ENCODE measurements at regions not wholly inside any gene's neighbourhood (a gene's known extent, or its start where the extent isn't known, plus 50 kb on each side); places are given as distances from the start of the nearest gene placed in this dataset.
"Not testable (repeated sequence)": the region's sequence is repeated elsewhere in the genome, so short reads cannot be mapped to it uniquely, and the experiment has no call there.

DNA sequence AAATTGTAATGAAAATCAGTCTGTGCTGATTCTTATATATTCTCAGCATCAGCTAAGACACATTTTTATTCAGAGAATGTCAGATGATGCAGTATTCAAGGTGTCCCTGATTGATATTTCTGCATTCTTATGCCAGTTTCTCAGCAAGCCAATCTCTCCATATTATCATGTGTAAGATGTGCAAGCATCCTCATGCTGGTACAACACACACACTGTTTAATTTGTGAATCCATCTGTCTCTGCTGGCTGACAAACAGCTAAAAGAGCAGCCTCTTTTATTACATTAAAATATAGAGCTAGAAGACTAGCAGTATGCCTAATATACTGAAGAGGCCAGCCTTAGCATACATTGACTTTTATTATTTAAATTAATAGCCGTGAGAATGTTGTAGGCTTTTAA is 502.9 kb upstream of the GNPDA2 start:
- Histone ChIP-seq H4K8ac (ENCODE audit: low read depth, low read length) (no peak overlapping the region), H3K4me1 (ENCODE audit: control insufficient read depth in 1 of 2, insufficient read depth in 2 of 2, low read length in 2 of 2) (no peaks in the 10 kb centered on the region), H3K27ac (ENCODE audit: low read depth, low read length) (no peak overlapping the region), H3K4me3 (ENCODE audit: low read depth, low read length) (no peak overlapping the region), H3K27me3 (ENCODE audit: insufficient read depth, low read length) (no peaks in the 10 kb centered on the region), H3K23ac (ENCODE audit: low read length) (no peak overlapping the region), H2BK5ac (ENCODE audit: low read depth, low read length, poor library complexity) (no peak overlapping the region), H3K14ac (ENCODE audit: low read length) (no peak overlapping the region), H2AFZ (ENCODE audit: insufficient read depth, low read length, poor library complexity) (no peak overlapping the region), H4K91ac (ENCODE audit: low read depth, low read length) (no peak overlapping the region), H3K79me2 (ENCODE audit: control insufficient read depth, insufficient read depth, low read length, poor library complexity) (no peaks in the 10 kb centered on the region), H3K18ac (ENCODE audit: low read length) (no peak overlapping the region), H3K4ac (ENCODE audit: low read depth, low read length) (no peak overlapping the region), H3K4me2 (ENCODE audit: low read length) (no peak overlapping the region), H2AK5ac (ENCODE audit: low read length) (no peak overlapping the region), H4K12ac (ENCODE audit: low read depth, low read length) (no peak overlapping the region), H3K79me1 (ENCODE audit: low read length) (no peaks in the 10 kb centered on the region), H3K36me3 (ENCODE audit: control insufficient read depth in 1 of 2, insufficient read depth in 2 of 2, low read length in 2 of 2) (no peaks in the 10 kb centered on the region), H2BK120ac (ENCODE audit: insufficient read depth, low read length, poor library complexity) (no peak overlapping the region), H3K9me3 (ENCODE audit: insufficient read depth, low read depth, low read length) (no peaks in the 10 kb centered on the region), H3K9ac (ENCODE audit: low read length) (no peak overlapping the region), H2BK12ac (ENCODE audit: low read length) (no peak overlapping the region)
- no peak for DNase-seq
- no CpG with 5 or more reads among the region's 1 CpG for WGBS (ENCODE audit: extremely low coverage, insufficient coverage, insufficient read length)

- no peak overlapping the region for H2BK5ac ChIP-seq (ENCODE audit: low read depth, low read length, poor library complexity)
- H4K12ac ChIP-seq (ENCODE audit: low read depth, low read length), result no peak overlapping the region
- no peak for DNase-seq
- no peak overlapping the region for H3K27ac ChIP-seq (ENCODE audit: low read depth, low read length)
- no peak overlapping the region for H2AFZ ChIP-seq (ENCODE audit: insufficient read depth, low read length, poor library complexity)
- H3K18ac ChIP-seq (ENCODE audit: low read length), result no peak overlapping the region
- no peak overlapping the region for H2AK5ac ChIP-seq (ENCODE audit: low read length)
- H3K4me3 ChIP-seq (ENCODE audit: low read depth, low read length), result no peak overlapping the region
- no peak overlapping the region for H3K9ac ChIP-seq (ENCODE audit: low read length)
- H2BK12ac ChIP-seq (ENCODE audit: low read length), result no peak overlapping the region
- no peaks in the 10 kb centered on the region for H3K4me1 ChIP-seq (ENCODE audit: control insufficient read depth in 1 of 2, insufficient read depth in 2 of 2, low read length in 2 of 2)
- H3K23ac ChIP-seq (ENCODE audit: low read length), result no peak overlapping the region
- H3K9me3 ChIP-seq (ENCODE audit: insufficient read depth, low read depth, low read length), result peaks cover 2% of the 10 kb centered on the region
- no peak overlapping the region for H3K4me2 ChIP-seq (ENCODE audit: low read length)
- no peak overlapping the region for H3K14ac ChIP-seq (ENCODE audit: low read length)
- no peak overlapping the region for H3K4ac ChIP-seq (ENCODE audit: low read depth, low read length)
- no peaks in the 10 kb centered on the region for H3K27me3 ChIP-seq (ENCODE audit: insufficient read depth, low read length)
- H4K8ac ChIP-seq (ENCODE audit: low read depth, low read length), result no peak overlapping the region
- no peak overlapping the region for H2BK120ac ChIP-seq (ENCODE audit: insufficient read depth, low read length, poor library complexity)
- no peaks in the 10 kb centered on the region for H3K79me2 ChIP-seq (ENCODE audit: control insufficient read depth, insufficient read depth, low read length, poor library complexity)
- no peaks in the 10 kb centered on the region for H3K36me3 ChIP-seq (ENCODE audit: control insufficient read depth in 1 of 2, insufficient read depth in 2 of 2, low read length in 2 of 2)
- H3K79me1 ChIP-seq (ENCODE audit: low read length), result no peaks in the 10 kb centered on the region
- H4K91ac ChIP-seq (ENCODE audit: low read depth, low read length), result no peak overlapping the region
These were observed 489.7 kb upstream of the GNPDA2 start for GRCh38 chr4:45215976-45216542.

GRCh38 chr4:45208476-45208875 is 482.1 kb upstream of the GNPDA2 start:
- not testable (repeated sequence) for H3K18ac ChIP-seq (ENCODE audit: low read length); H3K14ac ChIP-seq (ENCODE audit: low read length); H2BK120ac ChIP-seq (ENCODE audit: insufficient read depth, low read length, poor library complexity); H2AK5ac ChIP-seq (ENCODE audit: low read length); H3K4me3 ChIP-seq (ENCODE audit: low read depth, low read length); H3K79me1 ChIP-seq (ENCODE audit: low read length); H4K12ac ChIP-seq (ENCODE audit: low read depth, low read length); H2BK12ac ChIP-seq (ENCODE audit: low read length); H2AFZ ChIP-seq (ENCODE audit: insufficient read depth, low read length, poor library complexity); H3K4me1 ChIP-seq (ENCODE audit: control insufficient read depth in 1 of 2, insufficient read depth in 2 of 2, low read length in 2 of 2); H3K4me2 ChIP-seq (ENCODE audit: low read length); H3K23ac ChIP-seq (ENCODE audit: low read length); H3K27ac ChIP-seq (ENCODE audit: low read depth, low read length); DNase-seq; H3K9me3 ChIP-seq (ENCODE audit: insufficient read depth, low read depth, low read length); H3K79me2 ChIP-seq (ENCODE audit: control insufficient read depth, insufficient read depth, low read length, poor library complexity); H4K8ac ChIP-seq (ENCODE audit: low read depth, low read length); H4K91ac ChIP-seq (ENCODE audit: low read depth, low read length); H3K4ac ChIP-seq (ENCODE audit: low read depth, low read length); H3K27me3 ChIP-seq (ENCODE audit: insufficient read depth, low read length); H3K36me3 ChIP-seq (ENCODE audit: control insufficient read depth in 1 of 2, insufficient read depth in 2 of 2, low read length in 2 of 2); H3K9ac ChIP-seq (ENCODE audit: low read length); H2BK5ac ChIP-seq (ENCODE audit: low read depth, low read length, poor library complexity)
- no CpG with 5 or more reads among the region's 21 CpGs for WGBS (ENCODE audit: extremely low coverage, insufficient coverage, insufficient read length)

DNA sequence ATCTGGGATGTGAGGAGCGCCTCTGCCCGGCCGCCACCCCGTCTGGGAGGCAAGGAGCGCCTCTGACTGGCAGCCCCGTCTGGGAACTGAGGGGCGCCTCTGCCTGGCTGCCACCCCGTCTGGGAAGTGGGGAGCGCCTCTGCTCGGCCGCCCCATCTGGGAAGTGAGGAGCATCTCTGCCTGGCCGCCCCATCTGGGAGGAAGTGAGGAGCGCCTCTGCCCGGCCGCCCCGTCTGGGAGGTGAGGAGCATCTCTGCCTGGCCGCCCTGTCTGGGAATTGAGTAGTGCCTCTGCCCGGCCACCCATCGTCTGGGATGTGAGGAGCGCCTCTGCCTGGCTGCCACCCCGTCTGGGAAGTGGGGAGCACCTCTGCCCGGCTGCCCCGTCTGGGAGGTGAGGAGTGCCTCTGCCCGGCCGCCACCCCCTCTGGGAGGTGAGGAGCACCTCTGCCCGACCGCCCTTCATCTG is 481.5 kb upstream of the GNPDA2 start:
- not testable (repeated sequence) for H3K27me3 ChIP-seq (ENCODE audit: insufficient read depth, low read length); DNase-seq; H3K14ac ChIP-seq (ENCODE audit: low read length); H4K12ac ChIP-seq (ENCODE audit: low read depth, low read length); H3K27ac ChIP-seq (ENCODE audit: low read depth, low read length); H2AK5ac ChIP-seq (ENCODE audit: low read length); H3K4me1 ChIP-seq (ENCODE audit: control insufficient read depth in 1 of 2, insufficient read depth in 2 of 2, low read length in 2 of 2); H2BK12ac ChIP-seq (ENCODE audit: low read length); H2BK120ac ChIP-seq (ENCODE audit: insufficient read depth, low read length, poor library complexity); H3K4me3 ChIP-seq (ENCODE audit: low read depth, low read length); H2AFZ ChIP-seq (ENCODE audit: insufficient read depth, low read length, poor library complexity); H3K9me3 ChIP-seq (ENCODE audit: insufficient read depth, low read depth, low read length); H3K36me3 ChIP-seq (ENCODE audit: control insufficient read depth in 1 of 2, insufficient read depth in 2 of 2, low read length in 2 of 2); H3K4ac ChIP-seq (ENCODE audit: low read depth, low read length); H4K8ac ChIP-seq (ENCODE audit: low read depth, low read length); H2BK5ac ChIP-seq (ENCODE audit: low read depth, low read length, poor library complexity); H3K18ac ChIP-seq (ENCODE audit: low read length); H3K4me2 ChIP-seq (ENCODE audit: low read length); H3K79me2 ChIP-seq (ENCODE audit: control insufficient read depth, insufficient read depth, low read length, poor library complexity); H3K9ac ChIP-seq (ENCODE audit: low read length); H4K91ac ChIP-seq (ENCODE audit: low read depth, low read length); H3K23ac ChIP-seq (ENCODE audit: low read length); H3K79me1 ChIP-seq (ENCODE audit: low read length)
- no CpG with 5 or more reads among the region's 27 CpGs for WGBS (ENCODE audit: extremely low coverage, insufficient coverage, insufficient read length)

All from trophoblast cell (in vitro differentiated cells and primary cell).